NCI-H446 treated with DMSO at 0.1 percent for 48 hours (cell line): ENCODE measurements at regions not wholly inside any gene's neighbourhood (a gene's known extent, or its start where the extent isn't known, plus 50 kb on each side); places are given as distances from the start of the nearest gene placed in this dataset.

ENCODE experiments used
- DNase-seq: peaks from one replicate; lab custom pipeline; 2025; lab: John Stamatoyannopoulos, UW

- no peak for DNase-seq
Observed at GRCh38 chr18:59961070-59961469, 61.3 kb downstream of the PMAIP1 start.

GRCh38 chr18:59960272-59960671 is 60.5 kb downstream of the PMAIP1 start:
- DNase-seq, result no peak

GRCh38 chr18:59959606-59960005 is 59.8 kb downstream of the PMAIP1 start:
- DNase-seq, result no peak

GRCh38 chr18:59959073-59959472 is 59.3 kb downstream of the PMAIP1 start:
- no peak for DNase-seq

GRCh38 chr18:59957957-59958356 is 58.2 kb downstream of the PMAIP1 start:
- DNase-seq, result peak; percentile 47

- no peak for DNase-seq
Observed at GRCh38 chr18:59954755-59955156, 55.0 kb downstream of the PMAIP1 start.

- no peak for DNase-seq
Observed at GRCh38 chr18:59954241-59954640, 54.4 kb downstream of the PMAIP1 start.
